Neural cell (in vitro differentiated cells): ENCODE measurements at regions not wholly inside any gene's neighbourhood (a gene's known extent, or its start where the extent isn't known, plus 50 kb on each side); places are given as distances from the start of the nearest gene placed in this dataset.

Experiments used
- H2AFZ ChIP-seq: fragments of 200-600, 300-800 bp; sonication (generic), shearing (Covaris generic); 2 replicates; pipeline ENCODE4 v1.6.0; 2014; ENCODE audit warnings: low read depth, mild to moderate bottlenecking, antibody characterized with exemption, low read length, moderate library complexity
- H3F3A ChIP-seq: fragments of 200-600 bp; shearing (Covaris generic); 2 replicates; pipeline ENCODE4 v1.6.1; 2016; ENCODE audit warnings: mild to moderate bottlenecking, moderate library complexity, mixed read lengths, antibody characterized with exemption, low read length; ENCODE audit not compliant: insufficient read depth, poor library complexity, severe bottlenecking
- H3K27ac ChIP-seq: fragments of 200-600, 300-800 bp; sonication (generic), shearing (Covaris generic); 2 replicates; pipeline ENCODE4 v1.5.1; 2014; ENCODE audit warnings: mild to moderate bottlenecking, low read length, moderate library complexity
- H3K27me3 ChIP-seq: fragments of 300-800, 200-600 bp; sonication (generic), shearing (Covaris generic); 2 replicates; pipeline ENCODE4 v1.6.0; 2014; ENCODE audit warnings: mild to moderate bottlenecking, low read depth, low read length, moderate library complexity; ENCODE audit not compliant: insufficient read depth
- H3K36me3 ChIP-seq: fragments of 300-800, 200-600 bp; sonication (generic), shearing (Covaris generic); 2 replicates; pipeline ENCODE4 v1.5.1; 2014; ENCODE audit warnings: mild to moderate bottlenecking, antibody characterized with exemption, low read length, moderate library complexity; ENCODE audit not compliant: insufficient read depth
- H3K4me2 ChIP-seq: fragments of 300-800, 200-600 bp; sonication (generic), shearing (Covaris generic); 2 replicates; pipeline ENCODE4 v1.6.0; 2014; ENCODE audit warnings: mild to moderate bottlenecking, low read length
- H3K4me3 ChIP-seq: fragments of 300-800, 200-600 bp; sonication (generic), shearing (Covaris generic); 2 replicates; pipeline ENCODE4 v1.5.1; 2014; ENCODE audit warnings: mild to moderate bottlenecking, low read length, moderate library complexity
- H3K79me2 ChIP-seq: fragments of 200-600 bp; shearing (Covaris generic); replicated peaks from 2 replicates; pipeline ENCODE4 v1.6.0; 2014; ENCODE audit warnings: mild to moderate bottlenecking, low read length, moderate library complexity; ENCODE audit not compliant: insufficient read depth
- H3K9ac ChIP-seq: fragments of 300-800, 200-600 bp; sonication (generic), shearing (Covaris generic); 2 replicates; pipeline ENCODE4 v1.6.1; 2016; ENCODE audit warnings: mild to moderate bottlenecking, low read length, mixed read lengths
- H3K9me2 ChIP-seq: fragments of 200-600 bp; shearing (Covaris generic); 2 replicates; pipeline ENCODE4 v1.6.1; 2016; ENCODE audit warnings: mild to moderate bottlenecking, low read length, mixed read lengths; ENCODE audit not compliant: insufficient read depth
- H3K9me3 ChIP-seq: fragments of 200-600, 300-800 bp; sonication (generic), shearing (Covaris generic); 2 replicates; pipeline ENCODE4 v1.6.1; 2016; ENCODE audit warnings: mild to moderate bottlenecking, mixed run types, low read length, moderate library complexity, mixed read lengths
- H4K20me1 ChIP-seq: fragments of 200-600 bp; shearing (Covaris generic); 2 replicates; pipeline ENCODE4 v1.6.1; 2016; ENCODE audit warnings: mild to moderate bottlenecking, mixed run types; ENCODE audit not compliant: insufficient read depth
- CTCF ChIP-seq: fragments of 450-650 bp; IDR thresholded peaks from 2 replicates; pipeline ENCODE4 v1.5.1; 2014; ENCODE audit warnings: antibody characterized with exemption, mild to moderate bottlenecking, moderate library complexity; ENCODE audit not compliant: poor library complexity, severe bottlenecking
- EP300 ChIP-seq: fragments of 450-650 bp; conservative IDR thresholded peaks from 2 replicates; pipeline ENCODE4 v1.6.1; 2014; ENCODE audit warnings: antibody characterized with exemption, mild to moderate bottlenecking, moderate library complexity; ENCODE audit not compliant: poor library complexity, severe bottlenecking
- EZH2 ChIP-seq: fragments of 200-600, 300-800 bp; shearing (Covaris generic), sonication (generic); IDR thresholded peaks from 2 replicates; pipeline ENCODE4 v1.6.1; 2014; ENCODE audit warnings: antibody characterized with exemption, low read length, borderline replicate concordance, mild to moderate bottlenecking; ENCODE audit not compliant: insufficient read depth, poor library complexity, severe bottlenecking
- MXI1 ChIP-seq: fragments of 450-650 bp; conservative IDR thresholded peaks from 2 replicates; pipeline ENCODE4 v1.6.1; 2014; ENCODE audit warnings: antibody characterized with exemption, mild to moderate bottlenecking; ENCODE audit not compliant: poor library complexity, severe bottlenecking
- POLR2AphosphoS5 ChIP-seq: IDR thresholded peaks from 2 replicates; pipeline ENCODE4 v1.6.1; 2012
- RAD21 ChIP-seq: fragments of 450-650 bp; conservative IDR thresholded peaks from 2 replicates; pipeline ENCODE4 v1.6.1; 2014; ENCODE audit warnings: antibody characterized with exemption, mild to moderate bottlenecking, moderate library complexity
- REST ChIP-seq: IDR thresholded peaks from 2 replicates; pipeline ENCODE4 v1.6.1; 2012; ENCODE audit warnings: borderline replicate concordance
- SMC3 ChIP-seq: fragments of 450-650 bp; conservative IDR thresholded peaks from 2 replicates; pipeline ENCODE4 v1.6.1; 2014; ENCODE audit warnings: antibody characterized with exemption, mild to moderate bottlenecking, moderate library complexity; ENCODE audit not compliant: poor library complexity
- TAF1 ChIP-seq: IDR thresholded peaks from 2 replicates; pipeline ENCODE4 v1.6.1; 2012; ENCODE audit warnings: low read depth

GRCh38 chr1:185626344-185626743 lies 107.8 kb upstream of the HMCN1 start:
- no peak overlapping the region for H3K4me3 ChIP-seq
- H3K9me3 ChIP-seq: no peaks in the 10 kb centered on the region
- H3F3A ChIP-seq: no peaks in the 10 kb centered on the region
- no peaks in the 10 kb centered on the region for H3K9me2 ChIP-seq
- H2AFZ ChIP-seq: no peak overlapping the region
- H3K79me2 ChIP-seq: no peaks in the 10 kb centered on the region
- TF ChIP-seq CTCF: no peak
- TF ChIP-seq REST: no peak
- no peak for TF ChIP-seq RAD21
- TF ChIP-seq EZH2: no peak
- TF ChIP-seq EP300: no peak
- no peak overlapping the region for H3K4me2 ChIP-seq
- H3K36me3 ChIP-seq: no peaks in the 10 kb centered on the region
- H3K27me3 ChIP-seq: no peaks in the 10 kb centered on the region
- no peak overlapping the region for H3K27ac ChIP-seq
- no peaks in the 10 kb centered on the region for H4K20me1 ChIP-seq
- no peak overlapping the region for H3K9ac ChIP-seq

- Histone ChIP-seq H3K9me2 (no peaks in the 10 kb centered on the region), H3K4me3 (no peak overlapping the region), H4K20me1 (no peaks in the 10 kb centered on the region), H3K4me2 (no peak overlapping the region), H3K9me3 (no peaks in the 10 kb centered on the region), H3K36me3 (no peaks in the 10 kb centered on the region), H3F3A (no peaks in the 10 kb centered on the region), H3K27ac (no peak overlapping the region), H2AFZ (no peak overlapping the region), H3K27me3 (no peaks in the 10 kb centered on the region), H3K79me2 (no peaks in the 10 kb centered on the region), H3K9ac (no peak overlapping the region)
- TF ChIP-seq RAD21: no peak
- no peak for TF ChIP-seq EZH2
- TF ChIP-seq CTCF: no peak
- no peak for TF ChIP-seq POLR2AphosphoS5
- TF ChIP-seq TAF1: no peak
- TF ChIP-seq REST: no peak
- no peak for TF ChIP-seq EP300
- no peak for TF ChIP-seq MXI1
- TF ChIP-seq SMC3: no peak
Observed at GRCh38 chr1:185610954-185611353, 123.2 kb upstream of the HMCN1 start.
